ENCODE measurements at regions not wholly inside any gene's neighbourhood (a gene's known extent, or its start where the extent isn't known, plus 50 kb on each side); places are given as distances from the start of the nearest gene placed in this dataset.
A peak's percentile ranks its signal among the peaks of the same experiment; 100 is the strongest.
"Not testable (repeated sequence)": the region's sequence is repeated elsewhere in the genome, so short reads cannot be mapped to it uniquely, and the experiment has no call there.

- H3K4me3 Mint-ChIP-seq; H3F3A ChIP-seq (ENCODE audit: low read depth); H3K9ac ChIP-seq; DNase-seq (ENCODE audit: low spot score); H3K4me1 Mint-ChIP-seq; H3K4me1 ChIP-seq; H3K79me2 ChIP-seq (ENCODE audit: low read depth); H3K4me2 ChIP-seq; H3K36me3 Mint-ChIP-seq; H3K27ac Mint-ChIP-seq; H3K27ac ChIP-seq; H3K9me3 ChIP-seq (ENCODE audit: low read depth); H3K4me3 ChIP-seq; H4K20me1 ChIP-seq (ENCODE audit: low read depth); H3K36me3 ChIP-seq; H2AFZ ChIP-seq (replicated peaks): not testable (repeated sequence)
- H3K27me3 ChIP-seq: peaks cover 84% of the 10 kb centered on the region
- H3K9me3 Mint-ChIP-seq: peaks cover 11% of the 10 kb centered on the region
- H3K27me3 Mint-ChIP-seq (ENCODE audit: insufficient read depth, low read depth): peaks cover 25% of the 10 kb centered on the region
Measured at GRCh38 chr9:62815436-62815835, 1625.6 kb downstream of the SPATA31A7 start.

GRCh38 chr9:62816331-62816730 lies 1626.5 kb downstream of the SPATA31A7 start:
- not testable (repeated sequence) for H3K4me2 ChIP-seq; H3K36me3 Mint-ChIP-seq; H3K4me1 Mint-ChIP-seq; H3K79me2 ChIP-seq (ENCODE audit: low read depth); H3K27ac Mint-ChIP-seq; H3K4me3 Mint-ChIP-seq; H2AFZ ChIP-seq (replicated peaks); H3K9me3 ChIP-seq (ENCODE audit: low read depth); H3K27ac ChIP-seq; H3K36me3 ChIP-seq; H4K20me1 ChIP-seq (ENCODE audit: low read depth); H3K4me3 ChIP-seq; DNase-seq (ENCODE audit: low spot score); H3F3A ChIP-seq (ENCODE audit: low read depth); H3K9ac ChIP-seq; H3K4me1 ChIP-seq
- peaks cover 11% of the 10 kb centered on the region for H3K9me3 Mint-ChIP-seq
- peaks cover 23% of the 10 kb centered on the region for H3K27me3 Mint-ChIP-seq (ENCODE audit: insufficient read depth, low read depth)
- H3K27me3 ChIP-seq: peaks cover 81% of the 10 kb centered on the region

- H3K36me3 Mint-ChIP-seq; H3K9ac ChIP-seq; H3K9me3 ChIP-seq (ENCODE audit: low read depth); H3F3A ChIP-seq (ENCODE audit: low read depth); H3K79me2 ChIP-seq (ENCODE audit: low read depth); H4K20me1 ChIP-seq (ENCODE audit: low read depth); H2AFZ ChIP-seq (replicated peaks); H3K27ac Mint-ChIP-seq; DNase-seq (ENCODE audit: low spot score); H3K4me1 Mint-ChIP-seq; H3K4me3 ChIP-seq; H3K27ac ChIP-seq; H3K4me1 ChIP-seq; H3K36me3 ChIP-seq; H3K4me3 Mint-ChIP-seq; H3K4me2 ChIP-seq: not testable (repeated sequence)
- peaks cover 80% of the 10 kb centered on the region for H3K27me3 ChIP-seq
- peaks cover 21% of the 10 kb centered on the region for H3K27me3 Mint-ChIP-seq (ENCODE audit: insufficient read depth, low read depth)
- peaks cover 11% of the 10 kb centered on the region for H3K9me3 Mint-ChIP-seq
Measured at GRCh38 chr9:62817214-62817613, 1627.4 kb downstream of the SPATA31A7 start.

- not testable (repeated sequence) for H3K4me1 Mint-ChIP-seq; H3F3A ChIP-seq (ENCODE audit: low read depth); H3K9me3 Mint-ChIP-seq; H3K4me3 Mint-ChIP-seq; H3K4me2 ChIP-seq; H3K4me1 ChIP-seq; H3K27ac ChIP-seq; H3K9me3 ChIP-seq (ENCODE audit: low read depth); H4K20me1 ChIP-seq (ENCODE audit: low read depth); H3K27ac Mint-ChIP-seq; H3K79me2 ChIP-seq (ENCODE audit: low read depth); H3K4me3 ChIP-seq; H3K9ac ChIP-seq; DNase-seq (ENCODE audit: low spot score); H3K36me3 ChIP-seq; H2AFZ ChIP-seq (replicated peaks); H3K36me3 Mint-ChIP-seq
- H3K27me3 Mint-ChIP-seq (ENCODE audit: insufficient read depth, low read depth): peaks cover 13% of the 10 kb centered on the region
- peaks cover 83% of the 10 kb centered on the region for H3K27me3 ChIP-seq
Measured at GRCh38 chr9:62822185-62822584, 1632.3 kb downstream of the SPATA31A7 start.

GRCh38 chr9:62827957-62828907 lies 1638.4 kb downstream of the SPATA31A7 start:
- H4K20me1 ChIP-seq (ENCODE audit: low read depth); H3K4me2 ChIP-seq; H3K4me1 ChIP-seq; H3K4me3 Mint-ChIP-seq; H3K9me3 Mint-ChIP-seq; H3K4me1 Mint-ChIP-seq; H3F3A ChIP-seq (ENCODE audit: low read depth); H2AFZ ChIP-seq (replicated peaks); H3K27ac Mint-ChIP-seq; H3K27ac ChIP-seq; H3K9me3 ChIP-seq (ENCODE audit: low read depth); H3K79me2 ChIP-seq (ENCODE audit: low read depth); DNase-seq (ENCODE audit: low spot score); H3K4me3 ChIP-seq; H3K9ac ChIP-seq; H3K36me3 Mint-ChIP-seq; H3K36me3 ChIP-seq: not testable (repeated sequence)
- H3K27me3 Mint-ChIP-seq (ENCODE audit: insufficient read depth, low read depth): peaks cover 19% of the 10 kb centered on the region
- TF ChIP-seq EZH2 (IDR thresholded peaks at IDR 0.05): peak; percentile 23
- peaks cover 84% of the 10 kb centered on the region for H3K27me3 ChIP-seq

All from neural progenitor cell (in vitro differentiated cells).